ENCODE measurements at regions not wholly inside any gene's neighbourhood (a gene's known extent, or its start where the extent isn't known, plus 50 kb on each side); places are given as distances from the start of the nearest gene placed in this dataset.

DNA sequence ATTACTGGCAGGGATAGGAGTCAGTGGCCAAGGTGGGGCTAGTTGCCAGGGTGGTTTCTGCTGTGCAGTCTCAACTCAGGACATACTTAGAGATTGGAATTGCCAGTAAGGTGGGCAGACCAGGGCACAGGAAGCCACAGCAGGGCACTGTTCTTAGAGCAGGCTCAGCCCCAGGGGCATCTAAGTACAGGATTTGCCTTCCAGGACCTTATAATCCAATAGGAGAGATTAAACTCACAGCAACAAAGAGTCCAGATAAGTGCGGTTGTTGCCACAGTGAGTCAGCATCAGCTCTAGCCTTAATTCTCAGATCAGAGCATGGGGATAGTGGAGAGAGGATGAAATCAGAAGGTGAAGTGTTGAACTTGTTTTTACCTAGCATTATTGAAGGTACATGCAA, 265.8 kb upstream of the TRPC7 start:
- TF ChIP-seq, protein P1, sequence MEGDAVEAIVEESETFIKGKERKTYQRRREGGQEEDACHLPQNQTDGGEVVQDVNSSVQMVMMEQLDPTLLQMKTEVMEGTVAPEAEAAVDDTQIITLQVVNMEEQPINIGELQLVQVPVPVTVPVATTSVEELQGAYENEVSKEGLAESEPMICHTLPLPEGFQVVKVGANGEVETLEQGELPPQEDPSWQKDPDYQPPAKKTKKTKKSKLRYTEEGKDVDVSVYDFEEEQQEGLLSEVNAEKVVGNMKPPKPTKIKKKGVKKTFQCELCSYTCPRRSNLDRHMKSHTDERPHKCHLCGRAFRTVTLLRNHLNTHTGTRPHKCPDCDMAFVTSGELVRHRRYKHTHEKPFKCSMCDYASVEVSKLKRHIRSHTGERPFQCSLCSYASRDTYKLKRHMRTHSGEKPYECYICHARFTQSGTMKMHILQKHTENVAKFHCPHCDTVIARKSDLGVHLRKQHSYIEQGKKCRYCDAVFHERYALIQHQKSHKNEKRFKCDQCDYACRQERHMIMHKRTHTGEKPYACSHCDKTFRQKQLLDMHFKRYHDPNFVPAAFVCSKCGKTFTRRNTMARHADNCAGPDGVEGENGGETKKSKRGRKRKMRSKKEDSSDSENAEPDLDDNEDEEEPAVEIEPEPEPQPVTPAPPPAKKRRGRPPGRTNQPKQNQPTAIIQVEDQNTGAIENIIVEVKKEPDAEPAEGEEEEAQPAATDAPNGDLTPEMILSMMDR (IDR thresholded peaks at IDR 0.05), result no peak
- no peak for TF ChIP-seq ZFX (IDR thresholded peaks at IDR 0.05; ENCODE audit: borderline replicate concordance)

Measured in 22Rv1 (cell line).